Activated T-cell treated with anti-CD3 and anti-CD28 coated beads, Interleukin-2, amount 50 U/mL, for 72 hours (primary cell): ENCODE measurements at regions not wholly inside any gene's neighbourhood (a gene's known extent, or its start where the extent isn't known, plus 50 kb on each side); places are given as distances from the start of the nearest gene placed in this dataset.

Experiments
- ATAC-seq, 2 donors: fragments of 150-1000 bp; cut with Tn5 transposase; replicated peaks in 1 of 2; 2 replicates each; pipeline ENCODE4 v1.10.0; 2021; ENCODE audit warnings: moderate library complexity in 2 of 2, mild to moderate bottlenecking in 1 of 2
- DNase-seq, 2 donors: peaks; one replicate each; pipeline ENCODE4 v3.0.0; 2021 to 2022; ENCODE audit warnings: mixed read lengths in 1 of 2
- H3K27ac Mint-ChIP-seq: one replicate; pipeline ENCODE4 v1.8.0; 2022; ENCODE audit warnings: mild to moderate bottlenecking, moderate library complexity, mixed read lengths
- H3K27me3 Mint-ChIP-seq: one replicate; pipeline ENCODE4 v1.8.0; 2022; ENCODE audit warnings: low read depth, mixed read lengths
- H3K36me3 Mint-ChIP-seq, 2 donors: one replicate each; pipeline ENCODE4 v1.8.0; 2022; ENCODE audit warnings: mixed read lengths in 2 of 2, mild to moderate bottlenecking in 1 of 2; ENCODE audit not compliant: insufficient read depth in 2 of 2
- H3K4me1 Mint-ChIP-seq: one replicate; pipeline ENCODE4 v1.8.0; 2022; ENCODE audit warnings: low read depth, mixed read lengths
- H3K4me3 Mint-ChIP-seq, 2 donors: one replicate each; pipeline ENCODE4 v1.8.0; 2022; ENCODE audit warnings: mild to moderate bottlenecking in 2 of 2, mixed read lengths in 2 of 2, moderate library complexity in 2 of 2
- H3K9me3 Mint-ChIP-seq, 2 donors: one replicate each; pipeline ENCODE4 v1.8.0; 2022; ENCODE audit warnings: mixed read lengths in 2 of 2

DNA sequence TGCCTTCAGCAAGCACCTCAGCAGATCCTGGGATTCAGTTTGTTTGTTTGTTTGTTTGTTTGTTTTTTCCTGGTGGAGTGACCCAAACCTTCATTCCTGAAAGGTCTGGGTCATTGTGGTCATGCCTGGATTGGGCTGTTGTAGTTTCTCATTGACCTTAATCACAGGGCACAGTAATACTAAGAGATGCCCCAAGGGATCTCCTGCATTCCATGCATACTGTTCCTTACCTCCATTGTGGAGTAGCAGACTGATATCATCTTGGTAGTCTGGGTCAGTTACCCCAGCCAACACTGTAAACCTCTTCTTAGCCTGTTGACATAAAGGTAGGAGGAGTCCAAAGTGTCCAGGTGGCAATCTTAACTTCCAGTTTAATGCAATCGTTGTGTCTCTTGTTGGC, 1466.7 kb upstream of the CDH9 start:
- Mint-ChIP-seq H3K27ac (no peak overlapping the region), H3K4me3 (no peak overlapping the region), H3K36me3 (no peaks in the 10 kb centered on the region), H3K27me3 (no peaks in the 10 kb centered on the region), H3K4me1 (no peaks in the 10 kb centered on the region), H3K9me3 (peaks cover 1 to 4% of the 10 kb centered on the region in 2 donors)
- DNase-seq, result no peak
- no peak for ATAC-seq

DNA sequence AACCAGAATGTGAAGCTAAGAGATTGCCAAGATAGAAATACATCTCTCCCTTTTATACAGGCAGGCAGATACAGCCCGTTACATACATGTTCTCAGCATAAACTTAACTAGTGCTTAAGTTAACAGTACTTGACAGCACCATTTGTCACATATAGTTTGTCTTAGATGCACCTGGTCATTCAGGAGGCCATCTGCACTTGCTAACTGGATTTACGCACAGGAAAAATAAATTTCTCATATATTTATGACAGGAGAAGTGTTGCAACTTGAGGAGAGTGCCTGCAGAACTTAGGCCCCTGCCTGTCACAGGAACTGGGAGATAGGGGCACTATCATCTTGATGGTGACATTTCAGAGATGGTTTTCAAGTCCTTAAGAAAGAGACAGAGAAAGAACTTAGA, 1462.1 kb upstream of the CDH9 start:
- no peak overlapping the region for H3K27ac Mint-ChIP-seq
- H3K4me3 Mint-ChIP-seq, result no peak overlapping the region
- DNase-seq (no peak), ATAC-seq (no peak)
- no peaks in the 10 kb centered on the region for H3K27me3 Mint-ChIP-seq
- H3K36me3 Mint-ChIP-seq, result no peaks in the 10 kb centered on the region
- peaks cover 3 to 15% of the 10 kb centered on the region in 2 donors for H3K9me3 Mint-ChIP-seq
- no peaks in the 10 kb centered on the region for H3K4me1 Mint-ChIP-seq

DNA sequence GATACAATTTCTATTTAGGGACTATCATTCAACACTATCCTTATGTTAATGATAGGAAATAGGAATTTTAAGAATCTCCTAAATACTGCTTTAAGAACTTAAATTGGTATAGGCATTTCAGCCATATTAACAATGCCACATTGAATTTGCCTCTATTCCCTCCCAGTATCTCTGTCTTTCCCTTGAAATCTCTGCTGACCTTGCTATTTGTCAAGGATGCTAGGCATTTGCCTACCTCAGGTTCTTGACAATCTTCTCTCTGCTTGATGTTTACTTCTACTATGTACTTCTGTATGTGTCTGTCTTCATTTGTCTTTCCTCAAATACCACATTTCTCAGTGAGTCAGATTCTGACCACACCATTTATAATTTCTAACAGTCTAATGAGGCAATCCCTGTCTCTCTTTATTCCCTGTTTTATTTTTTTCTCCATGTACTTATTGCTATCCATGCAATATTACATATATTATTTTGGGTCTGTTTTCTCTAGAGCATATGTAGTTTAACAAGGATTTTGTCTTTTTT, 1461.4 kb upstream of the CDH9 start:
- no peak for DNase-seq
- no peak for ATAC-seq
- Mint-ChIP-seq H3K27ac (no peak overlapping the region), H3K27me3 (no peaks in the 10 kb centered on the region), H3K9me3 (peaks cover 3 to 12% of the 10 kb centered on the region in 2 donors), H3K4me3 (no peak overlapping the region), H3K4me1 (no peaks in the 10 kb centered on the region), H3K36me3 (no peaks in the 10 kb centered on the region)

DNA sequence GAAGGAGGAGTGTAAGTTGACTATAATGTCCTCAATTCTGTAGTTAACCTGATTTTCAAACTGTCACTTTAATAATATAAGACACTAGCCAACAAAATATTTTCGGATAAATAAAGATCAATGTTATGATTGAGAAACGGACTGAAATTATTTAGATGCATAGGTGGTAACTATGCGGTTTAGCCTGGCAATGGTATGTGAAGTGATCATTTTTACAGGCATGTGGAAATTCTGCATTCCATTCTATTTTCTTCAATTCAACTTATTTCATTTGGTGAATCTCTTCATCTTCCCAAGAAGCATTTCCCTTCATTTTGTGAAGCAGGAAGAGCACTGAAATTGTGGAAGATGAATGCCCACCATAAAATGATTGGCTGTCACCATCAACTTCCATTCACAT, 1457.5 kb upstream of the CDH9 start:
- no peaks in the 10 kb centered on the region for H3K4me1 Mint-ChIP-seq
- no peaks in the 10 kb centered on the region for H3K36me3 Mint-ChIP-seq
- DNase-seq, result no peak
- peaks cover 13 to 17% of the 10 kb centered on the region in 2 donors for H3K9me3 Mint-ChIP-seq
- no peak overlapping the region for H3K4me3 Mint-ChIP-seq
- H3K27ac Mint-ChIP-seq, result no peak overlapping the region
- no peak for ATAC-seq
- H3K27me3 Mint-ChIP-seq, result no peaks in the 10 kb centered on the region

DNA sequence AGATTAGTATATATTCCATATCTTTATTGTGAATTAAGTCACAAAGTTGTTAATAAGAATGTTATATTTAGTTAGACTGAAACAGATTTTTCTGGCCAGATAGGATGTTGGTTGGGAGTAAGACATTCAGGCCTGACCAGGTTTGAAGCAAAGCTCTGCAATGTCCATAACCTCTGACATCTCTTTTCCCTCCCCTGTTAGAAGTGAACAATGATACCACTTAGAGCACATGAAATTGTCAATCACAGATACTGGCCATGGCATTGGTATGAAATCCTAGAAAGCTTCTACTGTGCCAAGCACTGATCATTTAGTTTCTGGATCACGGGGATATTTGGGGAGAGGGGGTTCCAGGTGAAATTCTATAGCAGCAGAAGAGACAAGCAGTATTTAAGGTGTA, 1455.1 kb upstream of the CDH9 start:
- Mint-ChIP-seq H3K27ac (no peak overlapping the region), H3K4me1 (no peaks in the 10 kb centered on the region), H3K9me3 (peaks cover 13 to 18% of the 10 kb centered on the region in 2 donors), H3K4me3 (no peak overlapping the region), H3K36me3 (no peaks in the 10 kb centered on the region), H3K27me3 (no peaks in the 10 kb centered on the region)
- ATAC-seq, result no peak
- DNase-seq, result no peak

DNA sequence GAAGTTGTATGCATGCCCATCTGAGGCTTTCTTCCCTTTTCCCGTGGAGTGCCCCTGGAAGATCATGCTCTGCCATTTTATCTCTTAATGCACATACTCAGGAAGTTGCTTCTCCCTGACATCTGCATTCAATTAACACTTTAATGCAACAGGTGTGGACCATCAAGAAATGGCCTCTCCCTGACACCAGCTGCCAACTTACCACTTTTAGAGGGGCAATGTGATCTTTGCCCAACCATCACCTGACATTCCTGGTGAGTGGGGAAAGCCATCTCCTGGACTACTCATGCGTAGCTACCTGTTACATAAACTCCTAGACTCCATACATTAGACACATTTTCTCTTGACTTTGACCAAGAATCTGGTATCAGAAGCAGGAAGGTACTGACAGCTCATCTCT, 1450.4 kb upstream of the CDH9 start:
- Mint-ChIP-seq H3K36me3 (no peaks in the 10 kb centered on the region), H3K4me3 (no peak overlapping the region), H3K9me3 (peaks cover 9 to 14% of the 10 kb centered on the region in 2 donors), H3K27me3 (no peaks in the 10 kb centered on the region), H3K4me1 (no peaks in the 10 kb centered on the region), H3K27ac (no peak overlapping the region)
- ATAC-seq (no peak), DNase-seq (no peak)

DNA sequence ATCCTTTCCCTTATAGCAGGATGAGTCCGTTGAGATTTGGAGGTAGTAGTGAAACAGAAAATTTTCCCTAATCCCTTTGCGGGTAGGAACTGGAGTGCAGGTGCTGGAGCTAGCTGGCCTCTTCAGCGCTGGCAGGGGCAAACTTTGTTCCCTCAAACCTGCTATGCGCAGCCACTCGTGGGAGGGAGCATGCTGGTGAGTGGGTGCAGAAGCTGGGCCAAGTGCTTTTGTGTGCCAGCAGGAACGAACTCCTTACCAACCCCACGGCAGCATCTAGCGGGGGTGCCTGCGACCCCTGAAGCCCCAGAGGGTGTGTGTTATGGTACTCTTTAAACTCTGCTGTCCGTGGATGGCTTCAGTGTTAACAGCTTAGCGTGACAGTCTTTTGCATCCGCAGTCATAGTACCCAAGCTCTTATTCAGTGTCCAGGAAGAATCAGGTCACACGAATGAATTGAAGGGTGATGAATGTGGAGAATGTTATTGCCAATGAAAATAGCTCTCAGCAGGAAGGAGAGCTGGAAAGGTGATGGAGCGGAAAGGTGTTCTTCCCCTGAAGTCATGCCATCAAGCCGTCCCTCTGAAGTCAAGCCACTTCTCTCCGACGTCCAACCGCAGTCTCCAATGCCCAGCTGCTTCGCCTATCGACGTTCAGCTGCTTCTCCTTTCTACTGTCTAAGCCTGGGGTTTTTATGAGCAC, 1445.1 kb upstream of the CDH9 start:
- Mint-ChIP-seq H3K27me3 (no peaks in the 10 kb centered on the region), H3K36me3 (no peaks in the 10 kb centered on the region), H3K4me3 (no peak overlapping the region), H3K9me3 (peaks cover 0 to 6% of the 10 kb centered on the region in 2 donors), H3K4me1 (no peaks in the 10 kb centered on the region), H3K27ac (no peak overlapping the region)
- ATAC-seq (no peak), DNase-seq (no peak)

DNA sequence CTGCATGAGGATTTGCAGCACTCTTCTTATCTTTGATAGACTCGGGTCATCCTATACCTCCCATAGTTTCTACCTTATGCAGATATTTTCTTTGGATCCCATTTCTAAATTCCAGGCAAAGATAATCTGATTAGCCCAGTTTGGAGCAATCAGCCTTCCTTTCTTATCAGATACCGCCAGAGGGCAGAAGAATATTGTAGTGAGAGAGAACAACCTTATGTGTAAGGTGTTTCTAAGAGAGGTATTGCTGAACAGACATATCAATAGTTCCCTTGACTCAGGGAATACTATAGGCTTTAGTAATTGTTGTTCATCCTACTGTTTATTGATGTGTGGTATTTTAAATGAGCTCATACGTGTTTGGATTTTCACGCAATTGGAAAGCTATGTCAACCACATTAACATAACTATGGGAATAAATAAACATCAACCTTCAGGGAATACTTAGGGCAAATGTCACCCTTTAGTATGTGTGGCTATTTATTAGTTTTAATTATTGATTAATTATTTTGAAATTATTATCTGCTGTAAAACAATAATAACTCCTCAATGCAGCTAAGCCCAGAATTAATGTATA, 1435.2 kb upstream of the CDH9 start:
- ATAC-seq (no peak), DNase-seq (no peak)
- H3K36me3 Mint-ChIP-seq, result peaks cover 1 to 4% of the 10 kb centered on the region in 2 donors
- peaks cover 5 to 15% of the 10 kb centered on the region in 2 donors for H3K9me3 Mint-ChIP-seq
- no peak overlapping the region for H3K27ac Mint-ChIP-seq
- no peaks in the 10 kb centered on the region for H3K27me3 Mint-ChIP-seq
- no peaks in the 10 kb centered on the region for H3K4me1 Mint-ChIP-seq
- no peak overlapping the region for H3K4me3 Mint-ChIP-seq

DNA sequence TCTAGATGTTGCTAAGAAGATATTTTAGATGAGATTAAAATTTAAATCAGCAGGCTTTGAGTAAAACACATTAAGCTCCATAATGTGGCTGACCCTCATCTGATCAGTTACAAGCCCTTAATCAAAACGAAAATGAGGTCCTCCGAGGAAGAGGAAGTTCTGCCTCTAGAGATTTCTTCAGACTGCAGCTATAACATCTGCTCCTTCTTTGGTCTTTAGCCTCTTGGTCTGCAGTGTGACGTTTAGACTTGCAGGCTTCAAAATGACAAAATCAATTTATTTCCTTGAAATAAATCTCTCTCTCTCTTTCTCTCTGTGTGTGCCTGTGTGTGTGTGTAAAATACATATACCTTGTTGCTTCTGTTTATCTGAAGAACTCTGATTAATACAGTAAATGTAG, 1429.8 kb upstream of the CDH9 start:
- ATAC-seq (no peak), DNase-seq (no peak)
- Mint-ChIP-seq H3K9me3 (peaks cover 6 to 12% of the 10 kb centered on the region in 2 donors), H3K27ac (no peak overlapping the region), H3K27me3 (no peaks in the 10 kb centered on the region), H3K4me1 (no peaks in the 10 kb centered on the region), H3K4me3 (no peak overlapping the region), H3K36me3 (no peaks in the 10 kb centered on the region)

DNA sequence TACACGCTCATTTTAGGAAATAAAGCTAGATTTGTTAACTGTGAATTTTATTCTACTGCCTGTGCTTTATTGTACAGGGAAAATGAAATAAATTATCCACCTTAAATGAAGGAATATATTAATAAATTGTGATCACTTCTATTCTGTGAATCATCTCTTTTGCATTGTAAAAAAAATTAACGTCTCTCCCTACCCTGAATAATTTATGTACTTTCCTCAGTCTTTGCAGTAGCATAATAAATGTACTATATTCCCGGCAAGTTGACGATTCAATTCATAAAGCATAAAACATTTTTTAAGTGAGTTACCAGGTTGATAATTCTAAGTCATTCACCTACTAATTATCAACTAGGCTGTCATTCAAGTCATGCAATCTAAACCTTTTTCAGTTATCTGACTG, 1425.3 kb upstream of the CDH9 start:
- ATAC-seq, result no peak
- no peak overlapping the region for H3K27ac Mint-ChIP-seq

DNA sequence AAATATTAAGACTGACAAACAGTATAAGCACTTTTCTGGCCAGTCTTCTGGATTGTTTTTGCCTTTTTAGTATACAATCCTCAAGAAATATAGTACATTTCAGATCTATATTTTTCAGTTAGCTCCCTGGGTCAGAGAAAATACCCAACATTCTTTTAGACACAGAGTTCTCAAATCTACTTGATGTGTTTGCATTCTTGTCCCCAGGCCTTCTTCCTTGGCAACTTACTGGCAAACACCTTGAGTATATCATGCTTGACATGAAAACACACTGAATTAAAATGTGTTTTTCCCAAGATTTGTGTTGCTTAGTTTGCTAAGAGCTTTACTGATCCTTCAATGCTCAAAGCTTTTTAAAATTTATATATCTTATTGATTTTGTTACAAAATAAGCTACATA, 1413.1 kb upstream of the CDH9 start:
- ATAC-seq (no peak), DNase-seq (no peak)
- peaks cover 0 to 2% of the 10 kb centered on the region in 2 donors for H3K36me3 Mint-ChIP-seq
- peaks cover 8 to 11% of the 10 kb centered on the region in 2 donors for H3K9me3 Mint-ChIP-seq
- no peak overlapping the region for H3K27ac Mint-ChIP-seq
- no peaks in the 10 kb centered on the region for H3K27me3 Mint-ChIP-seq
- no peak overlapping the region for H3K4me3 Mint-ChIP-seq
- H3K4me1 Mint-ChIP-seq, result no peaks in the 10 kb centered on the region

More for the DNA sequence above, 1425.3 kb upstream of the CDH9 start:
- DNase-seq, result no peak
- Mint-ChIP-seq H3K4me3 (no peak overlapping the region), H3K36me3 (no peaks in the 10 kb centered on the region), H3K4me1 (no peaks in the 10 kb centered on the region), H3K27me3 (no peaks in the 10 kb centered on the region), H3K9me3 (peaks cover 11% of the 10 kb centered on the region in 2 donors)

DNA sequence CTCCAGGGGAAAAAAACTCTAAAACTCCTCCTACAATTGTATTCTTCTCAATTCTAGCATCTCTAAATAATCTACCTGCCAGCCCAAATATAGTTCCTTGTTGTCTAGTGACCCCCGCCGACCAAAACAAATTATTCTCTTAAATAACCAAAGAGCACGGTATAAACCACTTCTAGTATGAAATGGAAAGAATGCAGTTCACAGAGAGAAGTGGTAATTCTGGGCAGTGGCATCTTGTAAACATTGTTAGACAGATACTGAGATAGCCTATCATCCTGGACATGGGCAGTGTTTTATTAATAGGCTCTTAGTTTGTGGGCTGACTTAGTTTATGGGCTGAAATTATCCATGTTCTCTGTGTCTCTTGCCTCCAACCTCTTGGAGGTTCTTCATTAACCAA, 1412.6 kb upstream of the CDH9 start:
- ATAC-seq, result no peak
- Mint-ChIP-seq H3K4me1 (no peaks in the 10 kb centered on the region), H3K27me3 (no peaks in the 10 kb centered on the region), H3K4me3 (no peak overlapping the region), H3K27ac (no peak overlapping the region), H3K36me3 (peaks cover 0 to 2% of the 10 kb centered on the region in 2 donors), H3K9me3 (peaks cover 8 to 11% of the 10 kb centered on the region in 2 donors)
- DNase-seq, result no peak

DNA sequence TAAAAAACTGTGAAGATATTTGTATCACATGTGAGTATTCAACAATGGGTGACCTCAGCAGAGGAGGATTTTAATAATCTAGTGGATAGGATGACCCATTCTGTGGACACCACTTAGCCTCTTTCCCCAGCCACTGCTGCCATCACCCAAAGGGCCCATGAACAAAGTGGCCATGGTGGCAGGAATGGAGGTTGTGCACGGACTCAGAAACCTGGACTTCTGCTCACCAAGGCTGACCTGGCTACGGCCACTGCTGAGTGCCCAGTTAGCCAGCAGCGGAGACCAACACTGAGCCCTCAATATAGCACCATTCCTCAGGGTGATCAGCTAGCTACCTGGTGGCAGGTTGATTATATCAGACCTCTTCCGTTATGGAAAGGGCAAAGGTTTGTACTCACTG, 1410.4 kb upstream of the CDH9 start:
- Mint-ChIP-seq H3K36me3 (peaks cover 0 to 2% of the 10 kb centered on the region in 2 donors), H3K27ac (no peak overlapping the region), H3K4me1 (no peaks in the 10 kb centered on the region), H3K27me3 (no peaks in the 10 kb centered on the region), H3K4me3 (no peak overlapping the region), H3K9me3 (peaks cover 9 to 13% of the 10 kb centered on the region in 2 donors)
- DNase-seq (no peak), ATAC-seq (no peak)
